HG03439 (cell line): ENCODE measurements at regions not wholly inside any gene's neighbourhood (a gene's known extent, or its start where the extent isn't known, plus 50 kb on each side); places are given as distances from the start of the nearest gene placed in this dataset.
"Not testable (repeated sequence)": the region's sequence is repeated elsewhere in the genome, so short reads cannot be mapped to it uniquely, and the experiment has no call there.

ENCODE experiments used
- ATAC-seq: cut with Tn5 transposase; IDR thresholded peaks from one replicate; pipeline ENCODE4 v1.9.1; 2021; ENCODE audit warnings: mild to moderate bottlenecking, moderate library complexity; ENCODE audit not compliant: unreplicated experiment

GRCh38 chr2:128413718-128414341 is 95.2 kb upstream of the HS6ST1 start:
- no peak for ATAC-seq

DNA sequence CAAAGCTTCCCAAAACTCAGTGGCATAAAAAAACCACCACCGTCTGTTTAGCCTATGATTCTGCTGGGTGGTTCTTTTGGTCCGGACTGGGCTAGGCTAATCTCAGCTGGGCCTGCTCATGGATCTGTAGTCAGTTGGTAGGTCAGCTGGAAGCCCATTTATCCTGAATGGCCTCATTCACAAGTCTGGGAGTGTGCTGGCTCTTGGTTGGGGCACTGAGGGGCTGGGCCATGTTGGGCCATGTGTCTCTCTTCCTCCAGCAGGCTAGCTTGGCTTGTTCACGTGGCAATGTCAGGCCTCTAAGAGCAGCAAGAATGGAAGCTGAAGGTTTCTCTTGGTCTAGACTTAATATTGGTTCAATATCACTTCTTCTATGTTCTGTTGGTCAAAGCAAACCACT is 95.7 kb upstream of the HS6ST1 start:
- ATAC-seq: no peak

GRCh38 chr2:128414946-128415778 is 96.5 kb upstream of the HS6ST1 start:
- no peak for ATAC-seq

GRCh38 chr2:128415779-128416061 is 97.1 kb upstream of the HS6ST1 start:
- ATAC-seq: no peak

GRCh38 chr2:128416109-128416785 is 97.6 kb upstream of the HS6ST1 start:
- no peak for ATAC-seq

DNA sequence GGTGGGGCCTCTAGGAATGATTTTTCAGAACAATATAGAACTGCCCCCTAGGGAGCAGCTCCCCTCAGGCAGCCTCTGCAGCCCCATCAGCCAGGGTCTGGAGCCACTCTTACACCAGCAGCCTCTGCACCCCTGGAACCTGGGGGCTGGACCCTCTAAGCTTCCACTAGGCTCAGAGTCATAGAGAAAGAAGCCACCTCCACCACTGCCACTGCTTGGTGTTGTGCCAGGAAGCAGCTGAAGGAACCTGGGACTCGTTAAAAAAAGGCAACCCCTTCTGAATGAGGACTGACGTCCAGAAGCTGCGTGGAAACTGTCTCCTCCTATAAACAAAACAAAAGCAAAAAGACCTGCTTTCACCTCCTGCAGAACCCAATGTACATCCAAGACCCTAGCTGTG is 98.1 kb upstream of the HS6ST1 start:
- ATAC-seq: no peak

DNA sequence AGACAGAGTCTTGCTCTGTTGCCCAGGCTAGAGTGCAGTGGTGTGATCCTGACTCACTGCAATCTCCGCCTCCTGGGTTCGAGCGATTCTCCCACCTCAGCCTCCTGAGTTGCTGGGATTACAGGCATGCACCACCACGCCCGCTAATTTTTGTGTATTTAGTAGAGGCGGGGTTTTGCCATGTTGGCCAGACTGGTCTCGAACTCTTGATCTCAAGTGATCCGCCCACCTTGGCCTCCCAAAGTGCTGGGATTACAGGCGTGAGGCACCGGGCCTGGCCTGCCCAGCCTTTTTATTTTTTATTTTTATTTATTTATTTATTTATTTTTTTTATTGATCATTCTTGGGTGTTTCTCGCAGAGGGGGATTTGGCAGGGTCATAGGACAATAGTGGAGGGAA is 98.6 kb upstream of the HS6ST1 start:
- ATAC-seq: not testable (repeated sequence)

GRCh38 chr2:128420131-128420530 is 101.5 kb upstream of the HS6ST1 start:
- ATAC-seq: no peak

DNA sequence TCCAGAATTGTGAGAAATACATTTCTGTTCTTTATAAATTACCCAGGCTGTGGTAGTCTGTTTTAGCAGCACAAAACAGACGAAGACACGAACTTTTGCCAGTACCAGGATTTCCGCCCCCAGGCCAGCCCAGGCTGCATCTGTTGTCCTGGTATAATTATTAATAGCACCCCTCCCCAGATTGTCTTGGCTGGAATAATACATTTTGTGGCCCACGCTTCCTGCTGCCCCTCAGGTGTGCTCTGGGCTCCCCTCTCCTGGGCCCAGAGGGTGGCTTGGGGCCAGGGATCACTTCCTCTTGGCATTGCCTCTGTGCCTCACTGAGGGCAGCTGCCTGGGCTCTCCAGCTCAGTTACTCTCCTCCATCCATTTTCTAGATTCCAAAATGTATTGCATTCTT is 102.1 kb upstream of the HS6ST1 start:
- ATAC-seq: no peak

DNA sequence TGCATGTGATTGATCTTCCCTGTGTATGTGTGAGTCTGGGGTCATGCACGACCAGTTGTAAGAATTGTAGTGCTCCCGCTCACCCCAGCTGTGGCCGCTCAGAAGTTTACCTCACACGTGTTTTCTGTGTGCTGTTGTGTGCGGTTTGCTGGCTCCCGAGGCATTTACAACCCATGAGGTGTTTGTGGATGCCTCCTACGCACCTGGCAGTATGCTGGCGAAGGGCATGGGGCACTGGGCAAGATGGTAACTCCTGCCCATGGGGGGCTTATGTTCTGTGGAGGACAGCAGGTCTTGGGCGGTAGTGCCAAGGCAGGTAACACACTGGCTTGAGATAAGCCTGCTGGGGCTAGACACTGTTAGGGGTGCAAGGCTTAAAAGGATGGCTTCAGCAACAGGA is 102.6 kb upstream of the HS6ST1 start:
- no peak for ATAC-seq

DNA sequence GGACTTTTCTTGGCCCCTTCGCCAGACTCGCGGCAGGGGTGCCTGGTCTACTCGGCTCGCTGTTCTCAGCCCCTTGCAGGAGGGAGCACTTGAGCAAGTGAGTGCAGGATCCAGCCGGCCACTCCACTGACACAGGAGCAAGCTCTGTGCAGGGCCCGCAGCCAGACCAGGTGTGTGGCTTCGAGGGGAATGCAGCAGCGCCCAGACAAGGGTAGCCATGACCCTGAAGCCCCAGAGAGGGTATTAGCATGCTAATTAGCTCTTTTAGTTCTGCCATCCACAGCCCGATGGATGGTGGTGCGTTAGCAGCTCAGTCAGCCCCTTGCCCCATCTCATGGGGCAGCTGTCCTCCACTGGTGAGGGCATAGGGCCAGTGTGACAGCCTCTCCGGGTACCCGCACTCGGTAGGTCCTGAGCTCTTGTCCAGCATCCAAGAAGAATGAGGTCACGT is 103.2 kb upstream of the HS6ST1 start:
- ATAC-seq: no peak

DNA sequence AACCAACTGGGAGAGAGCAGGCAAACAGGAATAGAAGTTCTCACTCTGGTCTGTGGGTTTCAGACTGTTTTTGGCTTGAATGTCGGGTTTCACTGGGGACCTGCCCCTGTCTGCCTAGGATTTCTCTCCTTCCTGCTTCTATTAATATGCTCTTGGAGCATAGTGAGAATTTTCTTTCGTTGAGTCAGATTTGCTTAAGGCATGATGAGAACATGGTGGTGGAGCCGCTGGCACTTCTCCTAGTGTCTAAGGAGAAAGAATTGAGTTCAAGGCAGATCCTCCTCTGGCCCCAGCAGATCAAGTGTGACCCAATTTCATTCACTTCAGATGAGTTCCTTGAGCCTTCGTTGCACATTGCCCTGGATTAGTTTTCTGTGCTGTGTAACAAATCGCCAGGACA is 103.9 kb upstream of the HS6ST1 start:
- ATAC-seq: no peak

GRCh38 chr2:128423788-128424165 is 105.1 kb upstream of the HS6ST1 start:
- ATAC-seq: no peak

- ATAC-seq: no peak
Measured at GRCh38 chr2:128424406-128425171, 105.9 kb upstream of the HS6ST1 start.

- ATAC-seq: no peak
Measured at GRCh38 chr2:128425216-128425615, 106.5 kb upstream of the HS6ST1 start.

GRCh38 chr2:128425731-128426620 is 107.3 kb upstream of the HS6ST1 start:
- ATAC-seq: no peak

DNA sequence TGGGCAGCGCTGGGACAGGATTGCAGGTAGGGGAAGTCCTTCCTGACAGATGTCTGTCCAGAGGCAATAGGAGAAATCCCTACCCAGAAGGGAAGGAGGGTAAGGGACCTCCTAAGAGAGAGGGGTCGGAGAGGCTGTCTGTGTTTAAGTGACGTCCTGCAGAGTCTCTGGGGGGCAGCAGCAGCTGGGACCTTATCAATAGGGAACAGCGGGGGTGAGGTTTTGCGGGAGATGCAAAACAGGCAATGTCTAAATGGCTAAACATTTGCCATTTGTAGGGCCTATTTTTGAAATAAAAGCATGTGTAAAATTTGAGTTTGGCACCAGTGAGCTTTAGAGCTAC is 108.7 kb upstream of the HS6ST1 start:
- no peak for ATAC-seq

- no peak for ATAC-seq
Measured at GRCh38 chr2:128428415-128428814, 109.7 kb upstream of the HS6ST1 start.

GRCh38 chr2:128432423-128432822 is 113.8 kb upstream of the HS6ST1 start:
- ATAC-seq: no peak

GRCh38 chr2:128433911-128434550 is 115.4 kb upstream of the HS6ST1 start:
- ATAC-seq: no peak
